Testis (tissue), 2 donors: ENCODE measurements at regions not wholly inside any gene's neighbourhood (a gene's known extent, or its start where the extent isn't known, plus 50 kb on each side); places are given as distances from the start of the nearest gene placed in this dataset.

Experiments
- POLR2A ChIP-seq: fragments of 450-650 bp; IDR thresholded peaks from one replicate; pipeline ENCODE4 v1.6.1; 2017; ENCODE audit warnings: antibody characterized with exemption, mild to moderate bottlenecking, moderate library complexity
- TF ChIP-seq, protein P1 (sequence below), 3 experiments: fragments of 450-650 bp in 2 of 3; fragments of 200-600 bp in 1 of 3; sonication (generic) in 1 of 3; IDR thresholded peaks; one replicate each; pipeline ENCODE4 v1.5.1; 2016 to 2019; ENCODE audit warnings: antibody characterized with exemption in 3 of 3, mild to moderate bottlenecking in 2 of 3, moderate library complexity in 1 of 3

DNA sequence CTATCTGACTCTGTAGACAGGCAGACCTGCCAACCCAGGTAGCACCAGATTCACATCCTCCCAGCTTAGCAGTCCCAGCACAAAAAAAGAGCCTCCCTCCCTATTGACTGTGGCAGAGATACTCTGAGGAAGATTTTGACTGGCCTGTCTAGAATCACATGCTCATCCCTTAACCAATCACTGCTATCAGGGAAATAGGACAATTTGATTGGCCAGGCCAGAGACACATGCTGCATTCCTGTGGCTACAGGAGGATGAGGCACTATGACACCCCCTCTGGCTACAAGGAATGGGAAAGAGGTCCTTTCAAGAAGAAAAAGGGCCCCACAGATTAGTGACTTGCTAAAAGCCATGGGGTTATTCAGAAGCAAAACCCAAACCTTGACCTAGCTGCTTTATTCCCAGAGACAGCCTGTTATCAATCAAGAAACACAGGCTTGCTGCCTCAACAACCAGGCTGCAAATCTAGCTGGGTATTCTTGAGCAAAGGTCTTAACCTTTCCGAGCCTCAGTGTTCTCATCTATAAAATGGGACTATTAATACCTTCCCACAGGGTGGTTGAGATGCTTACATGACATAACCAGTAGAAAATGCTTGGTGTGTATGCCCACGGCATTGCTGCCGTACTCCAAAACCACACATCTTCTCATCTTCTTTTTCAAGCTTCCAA is 147.6 kb downstream of the BCOR start:
- TF ChIP-seq, protein P1, sequence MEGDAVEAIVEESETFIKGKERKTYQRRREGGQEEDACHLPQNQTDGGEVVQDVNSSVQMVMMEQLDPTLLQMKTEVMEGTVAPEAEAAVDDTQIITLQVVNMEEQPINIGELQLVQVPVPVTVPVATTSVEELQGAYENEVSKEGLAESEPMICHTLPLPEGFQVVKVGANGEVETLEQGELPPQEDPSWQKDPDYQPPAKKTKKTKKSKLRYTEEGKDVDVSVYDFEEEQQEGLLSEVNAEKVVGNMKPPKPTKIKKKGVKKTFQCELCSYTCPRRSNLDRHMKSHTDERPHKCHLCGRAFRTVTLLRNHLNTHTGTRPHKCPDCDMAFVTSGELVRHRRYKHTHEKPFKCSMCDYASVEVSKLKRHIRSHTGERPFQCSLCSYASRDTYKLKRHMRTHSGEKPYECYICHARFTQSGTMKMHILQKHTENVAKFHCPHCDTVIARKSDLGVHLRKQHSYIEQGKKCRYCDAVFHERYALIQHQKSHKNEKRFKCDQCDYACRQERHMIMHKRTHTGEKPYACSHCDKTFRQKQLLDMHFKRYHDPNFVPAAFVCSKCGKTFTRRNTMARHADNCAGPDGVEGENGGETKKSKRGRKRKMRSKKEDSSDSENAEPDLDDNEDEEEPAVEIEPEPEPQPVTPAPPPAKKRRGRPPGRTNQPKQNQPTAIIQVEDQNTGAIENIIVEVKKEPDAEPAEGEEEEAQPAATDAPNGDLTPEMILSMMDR (IDR thresholded peaks at IDR 0.05): no peak
- no peak for TF ChIP-seq POLR2A
